Aorta (tissue), 5 donors: ENCODE measurements at regions not wholly inside any gene's neighbourhood (a gene's known extent, or its start where the extent isn't known, plus 50 kb on each side); places are given as distances from the start of the nearest gene placed in this dataset.
A peak's percentile ranks its signal among the peaks of the same experiment; 100 is the strongest.

ENCODE experiments used
- ATAC-seq: fragments of 200-7000 bp; cut with Tn5 transposase; one replicate; pipeline ENCODE4 v1.9.1; 2022; ENCODE audit warnings: moderate library complexity; ENCODE audit not compliant: low FRiP score
- DNase-seq, 2 donors: peaks; one replicate each; pipeline ENCODE4 v3.0.0-alpha.2; 2020
- H3K27ac ChIP-seq, 2 donors: one replicate each; pipeline ENCODE4 v1.5.1; 2013; ENCODE audit warnings: low read length in 2 of 2, mild to moderate bottlenecking in 2 of 2, moderate library complexity in 2 of 2, control low read depth in 1 of 2, inconsistent platforms in 1 of 2, low read depth in 1 of 2
- H3K27me3 ChIP-seq, 2 donors: one replicate each; pipeline ENCODE4 v1.6.1; 2013; ENCODE audit warnings: control low read depth in 1 of 2, low read length in 1 of 2, mild to moderate bottlenecking in 1 of 2, moderate library complexity in 1 of 2; ENCODE audit not compliant: insufficient read depth in 2 of 2, control insufficient read depth in 1 of 2
- H3K36me3 ChIP-seq, 2 donors: one replicate each; pipeline ENCODE4 v1.6.1; 2013; ENCODE audit warnings: control low read depth in 1 of 2, low read length in 1 of 2, mild to moderate bottlenecking in 1 of 2; ENCODE audit not compliant: insufficient read depth in 2 of 2, control insufficient read depth in 1 of 2
- H3K4me1 ChIP-seq, 2 donors: one replicate each; pipeline ENCODE4 v1.6.1; 2013; ENCODE audit warnings: low read length in 2 of 2, control low read depth in 1 of 2, mild to moderate bottlenecking in 1 of 2, moderate library complexity in 1 of 2; ENCODE audit not compliant: insufficient read depth in 2 of 2, control insufficient read depth in 1 of 2
- H3K4me3 ChIP-seq, 2 donors: one replicate each; pipeline ENCODE4 v1.5.1; 2013; ENCODE audit warnings: low read length in 2 of 2, control low read depth in 1 of 2, mild to moderate bottlenecking in 1 of 2
- H3K9me3 ChIP-seq: one replicate; pipeline ENCODE4 v1.6.1; 2013; ENCODE audit warnings: mild to moderate bottlenecking, low read length; ENCODE audit not compliant: control insufficient read depth
- WGBS, 2 donors: extraction: QIAGEN DNeasy Blood & Tissue Kit; methylation state at CpG; one replicate each; pipeline ENCODE4 v1.1.7; 2013; 5-methylcytosine and 5-hydroxymethylcytosine counted together
- intact Hi-C, 2 donors: fragments of 100-400 bp; cut with DNase I; formaldehyde crosslinking; loops; one replicate each; pipeline versions ENCODE4 v1.14.2 to v1.15.0; 2022
- donor health status: healthy with polysubstance abuse.
- donor health status: Bipolar disorder and iron deficiency.
- donor health status: DM: no; HTN: no; CAD: no.
- donor health status: DM: no; HTN: no; CAD: no.
- donor health status: DM: yes; HTN: yes; CAD: no.

GRCh38 chr11:86136538-86136937, 67.7 kb upstream of the PICALM start:
- Histone ChIP-seq H3K27ac (no peak overlapping the region), H3K27me3 (no peaks in the 10 kb centered on the region), H3K4me1 (no peaks in the 10 kb centered on the region), H3K36me3 (no peaks in the 10 kb centered on the region), H3K4me3 (no peak overlapping the region), H3K9me3 (no peaks in the 10 kb centered on the region)
- intact Hi-C loops = no loop called here
- no peak for DNase-seq
- WGBS, 2 donors = 83 to 92% methylated on average over 2 of the region's 2 CpGs
- ATAC-seq = no peak

GRCh38 chr11:86135319-86135714, 66.4 kb upstream of the PICALM start:
- 90 to 96% methylated on average over 1 of the region's 1 CpG for WGBS, 2 donors
- H3K9me3 ChIP-seq = no peaks in the 10 kb centered on the region
- no peaks in the 10 kb centered on the region for H3K27me3 ChIP-seq
- H3K4me1 ChIP-seq = no peaks in the 10 kb centered on the region
- no peaks in the 10 kb centered on the region for H3K36me3 ChIP-seq
- no peak overlapping the region for H3K4me3 ChIP-seq
- DNase-seq (no peak), ATAC-seq (no peak)
- intact Hi-C loops = no loop called here
- H3K27ac ChIP-seq = no peak overlapping the region

- Histone ChIP-seq H3K9me3 (no peaks in the 10 kb centered on the region), H3K27ac (no peak overlapping the region), H3K36me3 (no peaks in the 10 kb centered on the region), H3K4me1 (no peaks in the 10 kb centered on the region), H3K4me3 (no peak overlapping the region), H3K27me3 (no peaks in the 10 kb centered on the region)
- intact Hi-C loops = no loop called here
- WGBS, 2 donors = 41 to 42% methylated on average over 3 of the region's 3 CpGs
- DNase-seq (no peak), ATAC-seq (peak; percentile 19)
Measured at GRCh38 chr11:86134580-86135318, 65.9 kb upstream of the PICALM start.

GRCh38 chr11:86132667-86133249, 63.9 kb upstream of the PICALM start:
- no peak for ATAC-seq
- DNase-seq = no peak
- H3K36me3 ChIP-seq = no peaks in the 10 kb centered on the region
- no peak overlapping the region for H3K27ac ChIP-seq
- WGBS, 2 donors = 94 to 96% methylated on average over 7 of the region's 7 CpGs
- H3K4me1 ChIP-seq = no peaks in the 10 kb centered on the region
- no peak overlapping the region for H3K4me3 ChIP-seq
- H3K27me3 ChIP-seq = no peaks in the 10 kb centered on the region
- no peaks in the 10 kb centered on the region for H3K9me3 ChIP-seq
- intact Hi-C loops = no loop called here

GRCh38 chr11:86129740-86130540, 61.1 kb upstream of the PICALM start:
- H3K4me1 ChIP-seq = no peaks in the 10 kb centered on the region
- 92 to 95% methylated on average over 3 of the region's 3 CpGs for WGBS, 2 donors
- no peak for ATAC-seq
- no peaks in the 10 kb centered on the region for H3K27me3 ChIP-seq
- H3K27ac ChIP-seq = no peak overlapping the region
- no peaks in the 10 kb centered on the region for H3K36me3 ChIP-seq
- intact Hi-C loops = no loop called here
- H3K4me3 ChIP-seq = no peak overlapping the region
- H3K9me3 ChIP-seq = no peaks in the 10 kb centered on the region
- DNase-seq = no peak

- peaks cover 3 to 4% of the 10 kb centered on the region in 2 donors for H3K4me1 ChIP-seq
- intact Hi-C loops = no loop called here
- H3K9me3 ChIP-seq = no peaks in the 10 kb centered on the region
- DNase-seq (no peak), ATAC-seq (no peak)
- no peaks in the 10 kb centered on the region for H3K27me3 ChIP-seq
- H3K36me3 ChIP-seq = no peaks in the 10 kb centered on the region
- no peak overlapping the region for H3K27ac ChIP-seq
- no peak overlapping the region for H3K4me3 ChIP-seq
- 84 to 98% methylated on average over 2 of the region's 2 CpGs for WGBS, 2 donors
Measured at GRCh38 chr11:86128914-86129313, 60.0 kb upstream of the PICALM start.

- no peaks in the 10 kb centered on the region for H3K9me3 ChIP-seq
- no peak for DNase-seq
- ATAC-seq = no peak
- intact Hi-C loops = no loop called here
- no peak overlapping the region for H3K27ac ChIP-seq
- H3K4me3 ChIP-seq = no peak overlapping the region
- peaks cover 3 to 4% of the 10 kb centered on the region in 2 donors for H3K4me1 ChIP-seq
- no peaks in the 10 kb centered on the region for H3K27me3 ChIP-seq
- no peaks in the 10 kb centered on the region for H3K36me3 ChIP-seq
Measured at GRCh38 chr11:86126862-86127261, 58.0 kb upstream of the PICALM start.

GRCh38 chr11:86124251-86125233, 55.7 kb upstream of the PICALM start:
- DNase-seq (no peak), ATAC-seq (no peak)
- no peaks in the 10 kb centered on the region for H3K9me3 ChIP-seq
- peaks cover 3 to 4% of the 10 kb centered on the region in 2 donors for H3K4me1 ChIP-seq
- H3K4me3 ChIP-seq = no peak overlapping the region
- H3K27ac ChIP-seq = peak overlapping the region; percentile 43 to 44
- WGBS, 2 donors = 87 to 88% methylated on average over 3 of the region's 3 CpGs
- intact Hi-C loops = no loop called here
- H3K27me3 ChIP-seq = no peaks in the 10 kb centered on the region
- H3K36me3 ChIP-seq = no peaks in the 10 kb centered on the region
